ENCODE measurements at regions not wholly inside any gene's neighbourhood (a gene's known extent, or its start where the extent isn't known, plus 50 kb on each side); places are given as distances from the start of the nearest gene placed in this dataset.

DNA sequence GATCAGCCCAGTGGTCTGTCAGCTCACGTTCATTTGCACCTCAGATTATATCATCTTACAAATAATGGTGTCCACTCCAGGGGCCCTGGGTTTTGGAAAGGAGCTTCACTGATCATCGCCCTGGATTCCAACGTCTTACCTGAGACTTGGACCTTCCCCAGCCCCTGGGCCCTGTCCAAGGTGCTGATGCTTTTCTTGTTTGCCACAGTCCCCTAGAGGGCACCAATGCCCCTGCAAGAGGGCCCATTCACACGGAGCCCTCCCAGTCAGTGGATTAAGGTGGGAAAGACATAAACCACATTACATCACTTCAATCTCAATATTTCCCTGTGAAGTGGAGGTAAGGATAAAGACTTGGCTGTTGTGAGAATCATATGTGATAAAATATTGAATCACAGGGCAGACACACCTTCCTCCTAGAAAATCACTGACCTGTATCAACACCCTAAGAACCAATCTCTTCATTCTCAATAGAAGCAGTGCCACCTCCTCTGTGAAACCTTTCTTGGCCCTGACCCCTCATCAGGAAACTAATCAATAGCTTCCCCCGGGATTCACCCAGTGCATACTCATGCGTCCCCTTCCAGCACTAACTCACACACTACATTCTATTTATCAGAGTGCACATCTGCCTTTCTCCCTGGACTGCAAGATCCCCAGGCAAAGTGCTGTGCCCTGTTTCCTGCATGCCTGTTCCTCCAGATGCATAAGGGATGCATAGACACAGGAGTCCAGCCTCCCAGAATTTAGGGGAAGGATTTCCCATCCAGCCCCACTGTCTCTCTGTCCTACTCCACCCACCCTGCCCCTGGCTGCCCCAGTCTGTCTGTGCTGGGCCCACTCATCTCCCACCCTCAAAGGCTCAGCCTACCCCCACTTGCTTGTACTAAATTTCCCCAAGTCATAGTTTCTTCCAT, 167.0 kb downstream of the BUD13 start:
- H3K4me3 ChIP-seq, result no peak overlapping the region
- intact Hi-C loops (cut with DNase I; ENCODE audit: low total_unique reads) (no loop called here), in situ Hi-C loops (cut with MboI; ENCODE audit: low sequenced_read_pairs in 4 of 4) (no loop called here)
- no peaks in the 10 kb centered on the region for H3K4me1 ChIP-seq
- H3K27ac ChIP-seq, result no peak overlapping the region
- no peak for TF ChIP-seq POLR2A (IDR thresholded peaks at IDR 0.05)
- TF ChIP-seq CTCF (IDR thresholded peaks at IDR 0.05 in 4 of 5, conservative IDR thresholded peaks at IDR 0.05 in 1 of 5), result no peak
- DNase-seq, result no peak
- no peaks in the 10 kb centered on the region for H3K36me3 ChIP-seq
- ATAC-seq, result no peak
- peaks cover 0 to under 1% (median 0%) of the 10 kb centered on the region in 3 donors for H3K27me3 ChIP-seq
- H3K9me3 ChIP-seq, result no peaks in the 10 kb centered on the region

GRCh38 chr11:116603728-116604323, 169.0 kb downstream of the BUD13 start:
- no peak for ATAC-seq
- in situ Hi-C loops (cut with MboI; ENCODE audit: low sequenced_read_pairs in 4 of 4), result no loop called here
- no peak overlapping the region for H3K4me3 ChIP-seq
- no peaks in the 10 kb centered on the region for H3K9me3 ChIP-seq
- DNase-seq, result no peak
- no peaks in the 10 kb centered on the region for H3K4me1 ChIP-seq
- no peaks in the 10 kb centered on the region for H3K27me3 ChIP-seq
- no peak overlapping the region for H3K27ac ChIP-seq
- TF ChIP-seq CTCF (IDR thresholded peaks at IDR 0.05 in 4 of 5, conservative IDR thresholded peaks at IDR 0.05 in 1 of 5) (no peak), POLR2A (IDR thresholded peaks at IDR 0.05) (no peak)
- no peaks in the 10 kb centered on the region for H3K36me3 ChIP-seq
- intact Hi-C loops (cut with DNase I; ENCODE audit: low total_unique reads), result no loop called here

DNA sequence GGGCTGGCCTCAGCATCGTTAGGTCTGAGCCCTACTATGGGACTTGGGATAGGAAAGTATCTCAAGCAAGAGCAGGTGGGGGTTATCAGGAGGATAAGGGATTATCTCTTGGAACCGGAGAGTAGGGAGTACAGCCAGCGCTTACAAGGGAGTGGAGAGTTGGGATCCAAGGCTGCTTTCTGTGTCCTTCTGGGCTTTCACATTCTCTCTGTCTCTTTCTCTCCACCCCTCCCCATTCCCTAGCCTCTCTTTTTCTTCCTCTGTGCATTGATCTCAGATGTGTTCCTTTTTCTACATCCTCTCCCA, 170.2 kb downstream of the BUD13 start:
- Histone ChIP-seq H3K9me3 (no peaks in the 10 kb centered on the region), H3K27ac (no peak overlapping the region), H3K4me3 (no peak overlapping the region), H3K4me1 (no peaks in the 10 kb centered on the region), H3K27me3 (no peaks in the 10 kb centered on the region), H3K36me3 (no peaks in the 10 kb centered on the region)
- ATAC-seq (no peak), DNase-seq (no peak)
- intact Hi-C loops (cut with DNase I; ENCODE audit: low total_unique reads), result no loop called here
- no peak for TF ChIP-seq POLR2A (IDR thresholded peaks at IDR 0.05)
- no peak for TF ChIP-seq CTCF (IDR thresholded peaks at IDR 0.05 in 4 of 5, conservative IDR thresholded peaks at IDR 0.05 in 1 of 5)
- in situ Hi-C loops (cut with MboI; ENCODE audit: low sequenced_read_pairs in 4 of 4), result no loop called here

- TF ChIP-seq CTCF (IDR thresholded peaks at IDR 0.05 in 4 of 5, conservative IDR thresholded peaks at IDR 0.05 in 1 of 5), result no peak
- no peak for TF ChIP-seq POLR2A (IDR thresholded peaks at IDR 0.05)
- H3K36me3 ChIP-seq, result no peaks in the 10 kb centered on the region
- no peaks in the 10 kb centered on the region for H3K4me1 ChIP-seq
- H3K4me3 ChIP-seq, result no peak overlapping the region
- no peaks in the 10 kb centered on the region for H3K27me3 ChIP-seq
- ATAC-seq (no peak), DNase-seq (no peak)
- no peak overlapping the region for H3K27ac ChIP-seq
- intact Hi-C loops (cut with DNase I; ENCODE audit: low total_unique reads) (no loop called here), in situ Hi-C loops (cut with MboI; ENCODE audit: low sequenced_read_pairs in 4 of 4) (no loop called here)
- H3K9me3 ChIP-seq, result no peaks in the 10 kb centered on the region
Measured at GRCh38 chr11:116601814-116602636, 170.8 kb downstream of the BUD13 start.

All from gastrocnemius medialis (tissue), 4 donors.